ENCODE measurements at regions not wholly inside any gene's neighbourhood (a gene's known extent, or its start where the extent isn't known, plus 50 kb on each side); places are given as distances from the start of the nearest gene placed in this dataset.

DNA sequence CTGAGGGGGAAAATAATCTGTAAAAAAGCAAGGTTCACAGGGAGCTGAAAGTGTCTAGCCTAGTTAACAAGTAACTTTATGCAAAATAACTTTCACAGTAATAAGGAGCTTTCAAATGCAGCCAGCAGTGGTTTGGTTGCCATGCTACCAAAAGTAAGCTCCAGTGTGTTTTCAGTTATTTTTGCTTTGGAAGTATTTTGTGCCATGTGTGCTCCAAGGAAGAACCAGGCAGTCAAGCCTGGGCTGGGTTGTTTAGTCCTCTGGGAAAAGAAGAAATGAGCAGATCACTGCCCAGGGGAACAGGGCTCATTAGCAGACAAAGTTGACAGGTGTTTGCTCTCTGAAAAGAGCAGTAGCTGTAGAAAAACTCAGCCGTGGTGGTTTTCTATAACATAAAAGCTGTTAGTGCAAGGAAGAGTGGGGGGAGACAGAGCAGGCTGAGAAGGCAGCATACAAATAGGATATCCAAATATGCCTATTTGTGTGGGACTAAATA, 92.8 kb upstream of the TMTC2 start:
- TF ChIP-seq ZBTB7A (IDR thresholded peaks at IDR 0.05; ENCODE audit: low read depth) (no peak), TEAD4 (IDR thresholded peaks at IDR 0.05) (no peak), YY1 (IDR thresholded peaks at IDR 0.05; ENCODE audit: low read depth) (no peak), TAF1 (IDR thresholded peaks at IDR 0.05; ENCODE audit: low read depth) (no peak)

DNA sequence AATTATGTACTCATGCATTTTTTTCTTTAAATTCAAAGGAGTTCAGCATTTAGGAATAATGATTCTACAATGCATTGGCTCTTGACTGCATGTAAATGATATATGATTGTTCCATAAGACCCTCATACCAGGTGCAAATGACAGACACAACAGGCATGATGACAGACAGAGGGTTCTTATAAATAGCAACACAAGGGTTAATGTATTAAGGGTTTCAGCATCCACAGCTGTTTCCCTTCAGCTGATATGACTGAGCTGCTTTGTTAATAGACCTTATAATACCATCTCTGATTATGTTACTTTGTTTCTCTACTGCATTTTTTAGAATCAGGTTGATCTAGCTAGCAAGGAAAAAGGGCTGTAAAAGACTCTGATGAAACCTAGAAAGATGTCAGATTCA, 90.8 kb upstream of the TMTC2 start:
- TF ChIP-seq YY1 (IDR thresholded peaks at IDR 0.05; ENCODE audit: low read depth): no peak
- TF ChIP-seq, protein P1, sequence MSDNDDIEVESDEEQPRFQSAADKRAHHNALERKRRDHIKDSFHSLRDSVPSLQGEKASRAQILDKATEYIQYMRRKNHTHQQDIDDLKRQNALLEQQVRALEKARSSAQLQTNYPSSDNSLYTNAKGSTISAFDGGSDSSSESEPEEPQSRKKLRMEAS (IDR thresholded peaks at IDR 0.05): no peak
- no peak for TF ChIP-seq CEBPB (IDR thresholded peaks at IDR 0.05)
- no peak for TF ChIP-seq TAF1 (IDR thresholded peaks at IDR 0.05; ENCODE audit: low read depth)

DNA sequence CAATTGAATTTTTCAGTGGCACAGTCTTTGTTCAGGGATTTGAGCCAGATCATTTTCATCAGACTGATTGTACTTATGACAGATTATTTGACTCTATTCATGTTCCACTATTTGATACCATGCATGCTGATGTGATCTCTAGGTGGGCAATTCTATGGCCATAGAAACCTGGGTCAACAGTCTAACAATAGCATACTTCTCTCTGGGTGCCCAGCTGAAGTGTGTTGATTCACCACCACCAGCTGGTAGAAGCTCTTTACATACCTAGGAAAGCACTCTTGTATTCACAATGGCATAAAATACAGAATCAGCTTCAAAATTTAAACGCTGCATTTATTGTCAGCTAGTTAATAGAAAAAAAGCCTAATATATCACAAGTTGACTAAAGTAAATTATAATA, 90.2 kb upstream of the TMTC2 start:
- TF ChIP-seq ZBTB7A (IDR thresholded peaks at IDR 0.05; ENCODE audit: low read depth): no peak
- TF ChIP-seq, protein P1 (IDR thresholded peaks at IDR 0.05): no peak
- TF ChIP-seq FOXM1 (IDR thresholded peaks at IDR 0.05; ENCODE audit: borderline replicate concordance, low read depth): no peak
- no peak for TF ChIP-seq CREB1 (IDR thresholded peaks at IDR 0.05; ENCODE audit: low read depth)
- no peak for TF ChIP-seq YY1 (IDR thresholded peaks at IDR 0.05; ENCODE audit: low read depth)
- no peak for TF ChIP-seq NFIC (IDR thresholded peaks at IDR 0.05)
- TF ChIP-seq, protein P2, sequence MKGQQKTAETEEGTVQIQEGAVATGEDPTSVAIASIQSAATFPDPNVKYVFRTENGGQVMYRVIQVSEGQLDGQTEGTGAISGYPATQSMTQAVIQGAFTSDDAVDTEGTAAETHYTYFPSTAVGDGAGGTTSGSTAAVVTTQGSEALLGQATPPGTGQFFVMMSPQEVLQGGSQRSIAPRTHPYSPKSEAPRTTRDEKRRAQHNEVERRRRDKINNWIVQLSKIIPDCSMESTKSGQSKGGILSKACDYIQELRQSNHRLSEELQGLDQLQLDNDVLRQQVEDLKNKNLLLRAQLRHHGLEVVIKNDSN (IDR thresholded peaks at IDR 0.05): no peak
- TF ChIP-seq TAF1 (IDR thresholded peaks at IDR 0.05; ENCODE audit: low read depth): no peak
- no peak for TF ChIP-seq TCF12 (IDR thresholded peaks at IDR 0.05; ENCODE audit: low read depth)

DNA sequence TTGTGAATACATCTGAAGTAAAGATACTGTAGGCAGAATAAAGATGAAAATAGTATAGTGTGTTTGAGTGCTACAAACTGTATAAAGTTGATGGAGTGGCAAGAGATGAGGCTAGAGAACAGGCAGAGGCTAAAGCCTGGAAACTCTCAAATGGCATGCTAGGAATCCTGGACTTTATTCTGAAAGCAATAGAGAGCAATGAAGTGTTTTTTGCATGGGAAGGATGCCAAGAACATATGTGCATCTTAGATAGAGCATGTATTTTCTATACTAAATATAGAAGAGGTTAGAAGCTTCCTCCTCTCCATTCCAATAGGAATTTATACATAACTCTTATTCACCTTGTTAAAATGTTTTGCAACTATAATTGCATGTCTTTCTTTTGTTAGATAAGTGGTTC, 86.3 kb upstream of the TMTC2 start:
- TF ChIP-seq EGR1 (IDR thresholded peaks at IDR 0.05): no peak

- TF ChIP-seq CREB1 (IDR thresholded peaks at IDR 0.05; ENCODE audit: low read depth) (no peak), EGR1 (IDR thresholded peaks at IDR 0.05) (no peak), EP300 (IDR thresholded peaks at IDR 0.05; ENCODE audit: borderline replicate concordance) (no peak), YY1 (IDR thresholded peaks at IDR 0.05; ENCODE audit: low read depth) (no peak), TAF1 (IDR thresholded peaks at IDR 0.05; ENCODE audit: low read depth) (no peak), CEBPB (IDR thresholded peaks at IDR 0.05) (no peak), NFIC (IDR thresholded peaks at IDR 0.05) (no peak), RAD21 (IDR thresholded peaks at IDR 0.05; ENCODE audit: low read depth) (no peak), ZBTB7A (IDR thresholded peaks at IDR 0.05; ENCODE audit: low read depth) (no peak), TEAD4 (IDR thresholded peaks at IDR 0.05) (no peak), FOXM1 (IDR thresholded peaks at IDR 0.05; ENCODE audit: borderline replicate concordance, low read depth) (no peak), TCF12 (IDR thresholded peaks at IDR 0.05; ENCODE audit: low read depth) (no peak)
- TF ChIP-seq, protein P3, sequence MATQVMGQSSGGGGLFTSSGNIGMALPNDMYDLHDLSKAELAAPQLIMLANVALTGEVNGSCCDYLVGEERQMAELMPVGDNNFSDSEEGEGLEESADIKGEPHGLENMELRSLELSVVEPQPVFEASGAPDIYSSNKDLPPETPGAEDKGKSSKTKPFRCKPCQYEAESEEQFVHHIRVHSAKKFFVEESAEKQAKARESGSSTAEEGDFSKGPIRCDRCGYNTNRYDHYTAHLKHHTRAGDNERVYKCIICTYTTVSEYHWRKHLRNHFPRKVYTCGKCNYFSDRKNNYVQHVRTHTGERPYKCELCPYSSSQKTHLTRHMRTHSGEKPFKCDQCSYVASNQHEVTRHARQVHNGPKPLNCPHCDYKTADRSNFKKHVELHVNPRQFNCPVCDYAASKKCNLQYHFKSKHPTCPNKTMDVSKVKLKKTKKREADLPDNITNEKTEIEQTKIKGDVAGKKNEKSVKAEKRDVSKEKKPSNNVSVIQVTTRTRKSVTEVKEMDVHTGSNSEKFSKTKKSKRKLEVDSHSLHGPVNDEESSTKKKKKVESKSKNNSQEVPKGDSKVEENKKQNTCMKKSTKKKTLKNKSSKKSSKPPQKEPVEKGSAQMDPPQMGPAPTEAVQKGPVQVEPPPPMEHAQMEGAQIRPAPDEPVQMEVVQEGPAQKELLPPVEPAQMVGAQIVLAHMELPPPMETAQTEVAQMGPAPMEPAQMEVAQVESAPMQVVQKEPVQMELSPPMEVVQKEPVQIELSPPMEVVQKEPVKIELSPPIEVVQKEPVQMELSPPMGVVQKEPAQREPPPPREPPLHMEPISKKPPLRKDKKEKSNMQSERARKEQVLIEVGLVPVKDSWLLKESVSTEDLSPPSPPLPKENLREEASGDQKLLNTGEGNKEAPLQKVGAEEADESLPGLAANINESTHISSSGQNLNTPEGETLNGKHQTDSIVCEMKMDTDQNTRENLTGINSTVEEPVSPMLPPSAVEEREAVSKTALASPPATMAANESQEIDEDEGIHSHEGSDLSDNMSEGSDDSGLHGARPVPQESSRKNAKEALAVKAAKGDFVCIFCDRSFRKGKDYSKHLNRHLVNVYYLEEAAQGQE (IDR thresholded peaks at IDR 0.05; ENCODE audit: low read depth): no peak
- TF ChIP-seq, protein P2 (IDR thresholded peaks at IDR 0.05): no peak
- TF ChIP-seq, protein P1 (IDR thresholded peaks at IDR 0.05): no peak
These were observed 81.6 kb upstream of the TMTC2 start for GRCh38 chr12:82605115-82605514.

GRCh38 chr12:82608706-82609105, 78.0 kb upstream of the TMTC2 start:
- TF ChIP-seq TCF12 (IDR thresholded peaks at IDR 0.05; ENCODE audit: low read depth): no peak
- no peak for TF ChIP-seq EP300 (IDR thresholded peaks at IDR 0.05; ENCODE audit: borderline replicate concordance)
- no peak for TF ChIP-seq ZBTB7A (IDR thresholded peaks at IDR 0.05; ENCODE audit: low read depth)
- TF ChIP-seq, protein P1 (IDR thresholded peaks at IDR 0.05): no peak
- no peak for TF ChIP-seq RAD21 (IDR thresholded peaks at IDR 0.05; ENCODE audit: low read depth)
- TF ChIP-seq NFIC (IDR thresholded peaks at IDR 0.05): no peak
- no peak for TF ChIP-seq FOXM1 (IDR thresholded peaks at IDR 0.05; ENCODE audit: borderline replicate concordance, low read depth)
- TF ChIP-seq TAF1 (IDR thresholded peaks at IDR 0.05; ENCODE audit: low read depth): no peak
- TF ChIP-seq EGR1 (IDR thresholded peaks at IDR 0.05): no peak
- TF ChIP-seq CREB1 (IDR thresholded peaks at IDR 0.05; ENCODE audit: low read depth): no peak
- no peak for TF ChIP-seq YY1 (IDR thresholded peaks at IDR 0.05; ENCODE audit: low read depth)
- TF ChIP-seq CEBPB (IDR thresholded peaks at IDR 0.05): no peak
- TF ChIP-seq TEAD4 (IDR thresholded peaks at IDR 0.05): no peak

GRCh38 chr12:82609234-82609914, 77.3 kb upstream of the TMTC2 start:
- TF ChIP-seq CREB1 (IDR thresholded peaks at IDR 0.05; ENCODE audit: low read depth) (no peak), TAF1 (IDR thresholded peaks at IDR 0.05; ENCODE audit: low read depth) (no peak), RAD21 (IDR thresholded peaks at IDR 0.05; ENCODE audit: low read depth) (no peak), FOXM1 (IDR thresholded peaks at IDR 0.05; ENCODE audit: borderline replicate concordance, low read depth) (no peak), TCF12 (IDR thresholded peaks at IDR 0.05; ENCODE audit: low read depth) (no peak), CEBPB (IDR thresholded peaks at IDR 0.05) (no peak), TEAD4 (IDR thresholded peaks at IDR 0.05) (no peak), EGR1 (IDR thresholded peaks at IDR 0.05) (no peak), NFIC (IDR thresholded peaks at IDR 0.05) (no peak), YY1 (IDR thresholded peaks at IDR 0.05; ENCODE audit: low read depth) (no peak), EP300 (IDR thresholded peaks at IDR 0.05; ENCODE audit: borderline replicate concordance) (no peak), ZBTB7A (IDR thresholded peaks at IDR 0.05; ENCODE audit: low read depth) (no peak)
- TF ChIP-seq, protein P3 (IDR thresholded peaks at IDR 0.05; ENCODE audit: low read depth): no peak
- TF ChIP-seq, protein P2 (IDR thresholded peaks at IDR 0.05): no peak
- TF ChIP-seq, protein P1 (IDR thresholded peaks at IDR 0.05): no peak
